ENCODE measurements at regions not wholly inside any gene's neighbourhood (a gene's known extent, or its start where the extent isn't known, plus 50 kb on each side); places are given as distances from the start of the nearest gene placed in this dataset.
A peak's percentile ranks its signal among the peaks of the same experiment; 100 is the strongest.

DNA sequence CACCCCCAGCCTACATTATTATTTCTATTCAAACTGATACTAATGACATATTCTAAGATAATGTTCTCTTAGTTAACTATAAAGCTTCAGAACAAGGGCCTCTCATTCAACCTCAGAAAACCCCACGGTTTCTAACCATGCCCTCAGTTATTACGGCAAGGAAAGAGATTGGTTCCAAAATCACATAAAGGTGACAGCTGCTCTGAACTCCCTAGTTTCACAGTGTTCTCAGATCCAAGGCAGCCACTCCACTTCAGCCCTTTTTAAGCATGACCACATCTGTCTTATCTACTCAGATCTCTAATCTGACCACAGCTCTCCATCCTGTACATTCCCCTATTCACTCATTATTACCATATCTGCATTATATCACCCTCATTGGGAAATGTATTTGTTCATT is 98.8 kb upstream of the CEP85L start:
- no peaks in the 10 kb centered on the region for H3K9me3 ChIP-seq
- H3K4me3 ChIP-seq, result no peak overlapping the region
- no peak overlapping the region for H3K27ac ChIP-seq
- no peaks in the 10 kb centered on the region for H3K27me3 ChIP-seq
- no peaks in the 10 kb centered on the region for H3K36me3 ChIP-seq
- TF ChIP-seq EP300 (IDR thresholded peaks at IDR 0.05) (no peak), POLR2A (IDR thresholded peaks at IDR 0.05) (no peak)
- TF ChIP-seq, protein P1, sequence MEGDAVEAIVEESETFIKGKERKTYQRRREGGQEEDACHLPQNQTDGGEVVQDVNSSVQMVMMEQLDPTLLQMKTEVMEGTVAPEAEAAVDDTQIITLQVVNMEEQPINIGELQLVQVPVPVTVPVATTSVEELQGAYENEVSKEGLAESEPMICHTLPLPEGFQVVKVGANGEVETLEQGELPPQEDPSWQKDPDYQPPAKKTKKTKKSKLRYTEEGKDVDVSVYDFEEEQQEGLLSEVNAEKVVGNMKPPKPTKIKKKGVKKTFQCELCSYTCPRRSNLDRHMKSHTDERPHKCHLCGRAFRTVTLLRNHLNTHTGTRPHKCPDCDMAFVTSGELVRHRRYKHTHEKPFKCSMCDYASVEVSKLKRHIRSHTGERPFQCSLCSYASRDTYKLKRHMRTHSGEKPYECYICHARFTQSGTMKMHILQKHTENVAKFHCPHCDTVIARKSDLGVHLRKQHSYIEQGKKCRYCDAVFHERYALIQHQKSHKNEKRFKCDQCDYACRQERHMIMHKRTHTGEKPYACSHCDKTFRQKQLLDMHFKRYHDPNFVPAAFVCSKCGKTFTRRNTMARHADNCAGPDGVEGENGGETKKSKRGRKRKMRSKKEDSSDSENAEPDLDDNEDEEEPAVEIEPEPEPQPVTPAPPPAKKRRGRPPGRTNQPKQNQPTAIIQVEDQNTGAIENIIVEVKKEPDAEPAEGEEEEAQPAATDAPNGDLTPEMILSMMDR (IDR thresholded peaks at IDR 0.05), result no peak
- DNase-seq (ENCODE audit: low spot score in 2 of 2), result no peak
- H3K4me1 ChIP-seq, result peaks cover 0 to 33% (median 16%) of the 10 kb centered on the region in 4 donors
- 92 to 93% methylated on average over 2 of the region's 2 CpGs for WGBS, 2 donors

DNA sequence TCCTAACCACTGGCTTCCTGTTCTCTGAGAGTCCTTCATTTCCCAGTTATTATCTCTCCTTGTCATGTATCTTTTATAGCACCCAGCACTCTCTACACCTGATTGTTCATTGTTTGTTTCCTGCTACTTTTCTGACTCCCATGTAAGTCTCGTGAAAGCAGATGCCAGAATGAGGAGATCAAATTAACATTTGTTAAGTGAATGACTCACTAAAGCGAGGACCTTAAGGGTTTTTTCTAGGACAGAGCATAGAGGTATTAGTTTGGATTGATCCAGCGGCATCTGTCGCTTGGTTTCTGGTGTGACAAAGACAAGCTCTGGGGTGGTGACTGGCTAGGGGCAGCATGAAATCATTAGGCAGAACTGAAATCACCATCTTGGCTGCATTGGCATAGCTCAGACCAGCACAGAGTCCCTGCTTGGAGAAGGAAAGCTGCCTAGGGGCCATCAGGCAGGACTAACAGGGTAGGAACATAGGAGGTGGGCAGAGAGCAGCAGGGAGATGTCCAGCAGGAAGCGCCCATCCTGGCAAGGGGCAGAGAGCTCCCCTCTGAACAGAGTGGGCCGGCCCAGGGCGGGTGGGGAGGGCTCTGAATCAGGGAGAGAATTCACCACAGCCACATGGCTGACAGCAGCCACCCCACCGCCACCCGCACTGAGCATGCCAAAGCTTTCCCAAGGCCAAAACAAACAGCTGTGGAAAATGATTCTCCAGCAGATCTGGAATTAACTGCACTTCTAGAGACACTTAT is 97.1 kb upstream of the CEP85L start:
- Histone ChIP-seq H3K36me3 (no peaks in the 10 kb centered on the region), H3K9me3 (no peaks in the 10 kb centered on the region), H3K27me3 (no peaks in the 10 kb centered on the region), H3K27ac (peak overlapping the region in 2 of 4 donors; percentile 45 to 61), H3K4me3 (peak overlapping the region in 2 of 4 donors; percentile 10 to 16), H3K4me1 (peaks cover 0 to 33% (median 16%) of the 10 kb centered on the region in 4 donors)
- no peak for DNase-seq (ENCODE audit: low spot score in 2 of 2)
- TF ChIP-seq POLR2A (IDR thresholded peaks at IDR 0.05) (no peak), EP300 (IDR thresholded peaks at IDR 0.05) (no peak)
- TF ChIP-seq, protein P1 (IDR thresholded peaks at IDR 0.05), result no peak
- 49 to 77% methylated on average over 9 of the region's 9 CpGs for WGBS, 2 donors

DNA sequence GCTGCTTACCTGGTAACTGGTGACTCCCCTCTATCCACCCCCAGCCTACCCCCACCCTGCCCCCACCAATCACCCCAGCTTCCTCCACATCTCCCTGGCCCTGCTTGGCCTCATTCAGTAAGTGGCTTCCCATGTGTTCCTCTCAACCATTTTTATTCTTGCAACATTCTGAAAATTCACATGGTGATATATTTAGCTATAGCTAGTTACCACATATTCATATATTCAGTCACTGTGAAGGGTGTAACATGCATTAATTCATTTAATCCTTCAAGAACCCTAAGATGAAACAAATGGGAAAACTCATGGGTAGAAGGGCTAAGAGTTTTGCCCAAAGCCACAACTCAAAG is 95.4 kb upstream of the CEP85L start:
- DNase-seq (ENCODE audit: low spot score in 2 of 2), result no peak
- Histone ChIP-seq H3K27me3 (no peaks in the 10 kb centered on the region), H3K4me1 (peaks cover 0 to 23% (median 10%) of the 10 kb centered on the region in 4 donors), H3K36me3 (no peaks in the 10 kb centered on the region), H3K4me3 (no peak overlapping the region), H3K9me3 (no peaks in the 10 kb centered on the region), H3K27ac (peak overlapping the region in 1 of 4 donors; percentile 13)
- TF ChIP-seq POLR2A (IDR thresholded peaks at IDR 0.05) (no peak), EP300 (IDR thresholded peaks at IDR 0.05) (no peak)
- TF ChIP-seq, protein P1 (IDR thresholded peaks at IDR 0.05), result no peak

DNA sequence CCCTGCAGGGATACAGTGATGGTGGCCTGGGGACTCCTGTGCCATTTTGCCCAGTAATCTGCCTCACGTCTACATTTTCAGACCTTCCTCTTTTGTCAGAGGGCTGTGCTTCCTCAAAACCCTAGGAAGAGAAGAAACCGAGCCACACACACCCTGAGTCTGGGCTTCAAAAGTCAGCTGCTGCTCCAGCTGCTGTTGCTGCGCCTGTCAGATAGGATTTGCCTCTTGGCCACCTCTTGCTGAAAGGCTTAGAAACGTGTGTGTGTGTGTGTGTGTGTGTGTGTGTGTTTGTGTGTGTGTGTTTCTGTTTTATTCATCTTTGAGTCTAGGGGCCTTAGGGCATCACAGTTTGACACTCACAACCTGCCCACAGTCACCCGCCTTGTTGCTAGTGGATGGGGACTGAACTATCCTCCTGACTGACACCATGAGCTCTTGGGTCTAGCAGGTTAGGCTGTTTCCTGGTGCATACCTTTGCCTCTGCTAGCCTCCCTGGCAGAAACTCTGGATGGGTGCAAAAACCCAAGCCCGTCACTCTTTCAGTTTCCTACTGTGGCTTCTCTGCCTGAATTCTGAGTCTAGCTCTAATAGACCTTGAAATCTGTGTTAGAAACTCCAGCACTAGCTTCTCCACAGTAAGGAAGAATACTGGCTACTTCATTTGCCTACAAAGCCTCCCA is 94.9 kb upstream of the CEP85L start:
- H3K27me3 ChIP-seq, result no peaks in the 10 kb centered on the region
- H3K4me1 ChIP-seq, result peaks cover 0 to 23% (median 10%) of the 10 kb centered on the region in 4 donors
- TF ChIP-seq, protein P1 (IDR thresholded peaks at IDR 0.05), result no peak
- no peak for TF ChIP-seq POLR2A (IDR thresholded peaks at IDR 0.05)
- TF ChIP-seq EP300 (IDR thresholded peaks at IDR 0.05), result no peak
- H3K9me3 ChIP-seq, result no peaks in the 10 kb centered on the region
- WGBS, 2 donors, result 74 to 77% methylated on average over 6 of the region's 6 CpGs
- H3K36me3 ChIP-seq, result no peaks in the 10 kb centered on the region
- no peak overlapping the region for H3K4me3 ChIP-seq
- no peak for DNase-seq (ENCODE audit: low spot score in 2 of 2)
- peak overlapping the region in 1 of 4 donors; percentile 13 for H3K27ac ChIP-seq

DNA sequence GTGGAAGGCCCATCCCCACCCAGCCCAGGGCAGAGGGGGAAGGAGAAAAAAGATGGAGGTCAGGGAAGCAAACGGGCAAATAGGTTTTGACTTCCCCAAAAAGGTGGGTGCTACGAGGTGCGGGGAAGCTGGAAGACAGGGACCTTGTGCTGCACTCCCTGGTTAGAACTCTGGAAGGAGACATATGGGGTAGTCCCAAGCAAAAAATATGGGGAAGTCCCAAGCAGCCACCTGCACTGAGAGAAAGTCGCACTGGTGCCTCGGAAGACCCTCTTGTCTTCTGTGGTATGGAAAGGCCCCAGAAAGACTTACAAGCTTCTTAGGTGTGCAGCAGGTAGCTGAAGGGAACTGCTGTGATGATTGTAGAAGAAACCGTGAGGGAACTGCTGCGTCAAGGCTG is 93.8 kb upstream of the CEP85L start:
- Histone ChIP-seq H3K27me3 (no peaks in the 10 kb centered on the region), H3K4me1 (peaks cover 0 to 27% (median 10%) of the 10 kb centered on the region in 4 donors), H3K27ac (no peak overlapping the region), H3K9me3 (no peaks in the 10 kb centered on the region), H3K36me3 (no peaks in the 10 kb centered on the region), H3K4me3 (no peak overlapping the region)
- no peak for TF ChIP-seq POLR2A (IDR thresholded peaks at IDR 0.05)
- no peak for TF ChIP-seq EP300 (IDR thresholded peaks at IDR 0.05)
- TF ChIP-seq, protein P1 (IDR thresholded peaks at IDR 0.05), result no peak
- WGBS, 2 donors, result 91 to 92% methylated on average over 7 of the region's 7 CpGs
- no peak for DNase-seq (ENCODE audit: low spot score in 2 of 2)
